Gastrocnemius medialis (tissue), 4 donors: ENCODE measurements at regions not wholly inside any gene's neighbourhood (a gene's known extent, or its start where the extent isn't known, plus 50 kb on each side); places are given as distances from the start of the nearest gene placed in this dataset.

Source experiments
- ATAC-seq, 2 donors: fragments of 150-250 bp; one replicate each; pipeline ENCODE4 v1.9.1; 2016
- DNase-seq, 2 donors: peaks; one replicate each; pipeline ENCODE4 v3.0.0-alpha.2; 2019
- H3K27ac ChIP-seq, 4 donors: fragments of 200-600 bp; sonication (generic); 1 replicate in 1 of 4; 2 replicates in 3 of 4; pipeline ENCODE4 v1.5.1; 2016 to 2018; ENCODE audit warnings: mild to moderate bottlenecking in 2 of 4, moderate library complexity in 1 of 4
- H3K27me3 ChIP-seq, 3 donors: fragments of 200-600 bp; sonication (generic) in 2 of 3; 1 replicate in 1 of 3; 2 replicates in 2 of 3; pipeline versions ENCODE4 v1.5.1 to v1.6.0; 2016 to 2019; ENCODE audit warnings: mild to moderate bottlenecking in 1 of 3, moderate library complexity in 1 of 3
- H3K36me3 ChIP-seq, 2 donors: fragments of 200-600 bp; sonication (generic) in 1 of 2; one replicate each; pipeline ENCODE4 v1.5.1; 2017 to 2018
- H3K4me1 ChIP-seq, 2 donors: fragments of 200-600 bp; sonication (generic) in 1 of 2; one replicate each; pipeline ENCODE4 v1.5.1; 2016 to 2017; ENCODE audit warnings: mild to moderate bottlenecking in 2 of 2
- H3K4me3 ChIP-seq, 4 donors: fragments of 200-600 bp; sonication (generic) in 3 of 4; 1 replicate in 1 of 4; 2 replicates in 3 of 4; pipeline ENCODE4 v1.5.1; 2016 to 2019; ENCODE audit warnings: mild to moderate bottlenecking in 2 of 4
- H3K9me3 ChIP-seq, 3 donors: fragments of 200-600 bp; sonication (generic) in 2 of 3; 1 replicate in 1 of 3; 2 replicates in 2 of 3; pipeline ENCODE4 v1.5.1; 2016 to 2019
- CTCF ChIP-seq, 5 experiments: fragments of 450-650 bp in 3 of 5; fragments of 200-600 bp in 2 of 5; sonication (generic) in 2 of 5; IDR thresholded peaks in 4 of 5; conservative IDR thresholded peaks in 1 of 5; 1 replicate in 4 of 5; 2 replicates in 1 of 5; pipeline ENCODE4 v1.5.1; 2016 to 2019; ENCODE audit warnings: antibody characterized with exemption in 5 of 5, mild to moderate bottlenecking in 3 of 5, moderate library complexity in 3 of 5
- POLR2A ChIP-seq, 2 donors: fragments of 450-650 bp; IDR thresholded peaks; one replicate each; pipeline ENCODE4 v1.6.1; 2017; ENCODE audit warnings: antibody characterized with exemption in 2 of 2, mild to moderate bottlenecking in 2 of 2, moderate library complexity in 2 of 2
- in situ Hi-C, 4 donors: fragments of 200-750 bp; cut with MboI; loops; one replicate each; pipeline versions ENCODE4 v1.15.0 to v1.8.0; 2017; ENCODE audit warnings: low sequenced_read_pairs in 4 of 4
- intact Hi-C: fragments of 100-400 bp; cut with DNase I; formaldehyde crosslinking; loops from one replicate; pipeline ENCODE4 v1.15.1; 2023; ENCODE audit warnings: low total_unique reads

- Histone ChIP-seq H3K36me3 (no peaks in the 10 kb centered on the region), H3K9me3 (no peaks in the 10 kb centered on the region), H3K27ac (no peak overlapping the region), H3K27me3 (no peaks in the 10 kb centered on the region), H3K4me1 (no peaks in the 10 kb centered on the region), H3K4me3 (no peak overlapping the region)
- no peak for DNase-seq
- intact Hi-C loops (no loop called here), in situ Hi-C loops (no loop called here)
- ATAC-seq, result no peak
- TF ChIP-seq POLR2A (IDR thresholded peaks at IDR 0.05) (no peak), CTCF (IDR thresholded peaks at IDR 0.05 in 4 of 5, conservative IDR thresholded peaks at IDR 0.05 in 1 of 5) (no peak)
Measured at GRCh38 chr13:100809856-100810255, 135.3 kb upstream of the TMTC4 start.

- in situ Hi-C loops (no loop called here), intact Hi-C loops (no loop called here)
- no peaks in the 10 kb centered on the region for H3K9me3 ChIP-seq
- H3K4me3 ChIP-seq, result no peak overlapping the region
- DNase-seq (no peak), ATAC-seq (no peak)
- no peaks in the 10 kb centered on the region for H3K4me1 ChIP-seq
- no peak for TF ChIP-seq POLR2A (IDR thresholded peaks at IDR 0.05)
- TF ChIP-seq CTCF (IDR thresholded peaks at IDR 0.05 in 4 of 5, conservative IDR thresholded peaks at IDR 0.05 in 1 of 5), result no peak
- no peaks in the 10 kb centered on the region for H3K36me3 ChIP-seq
- H3K27ac ChIP-seq, result no peak overlapping the region
- H3K27me3 ChIP-seq, result no peaks in the 10 kb centered on the region
Measured at GRCh38 chr13:100809129-100809390, 134.5 kb upstream of the TMTC4 start.

GRCh38 chr13:100808330-100809128 lies 133.9 kb upstream of the TMTC4 start:
- no peak for ATAC-seq
- no peaks in the 10 kb centered on the region for H3K36me3 ChIP-seq

GRCh38 chr13:100803091-100803490 lies 128.5 kb upstream of the TMTC4 start:
- no peak for TF ChIP-seq POLR2A (IDR thresholded peaks at IDR 0.05)
- no peak for TF ChIP-seq CTCF (IDR thresholded peaks at IDR 0.05 in 4 of 5, conservative IDR thresholded peaks at IDR 0.05 in 1 of 5)
- in situ Hi-C loops, result no loop called here
- no peaks in the 10 kb centered on the region for H3K9me3 ChIP-seq

More at GRCh38 chr13:100808330-100809128, 133.9 kb upstream of the TMTC4 start:
- in situ Hi-C loops, result no loop called here
- TF ChIP-seq POLR2A (IDR thresholded peaks at IDR 0.05) (no peak), CTCF (IDR thresholded peaks at IDR 0.05 in 4 of 5, conservative IDR thresholded peaks at IDR 0.05 in 1 of 5) (no peak)
- Histone ChIP-seq H3K4me1 (no peaks in the 10 kb centered on the region), H3K9me3 (no peaks in the 10 kb centered on the region), H3K27me3 (no peaks in the 10 kb centered on the region), H3K27ac (no peak overlapping the region), H3K4me3 (no peak overlapping the region)
- DNase-seq, result no peak
- intact Hi-C loops, result no loop called here

More at GRCh38 chr13:100803091-100803490, 128.5 kb upstream of the TMTC4 start:
- intact Hi-C loops, result no loop called here
- Histone ChIP-seq H3K4me3 (no peak overlapping the region), H3K27me3 (no peaks in the 10 kb centered on the region), H3K4me1 (no peaks in the 10 kb centered on the region), H3K36me3 (no peaks in the 10 kb centered on the region), H3K27ac (no peak overlapping the region)
- ATAC-seq (no peak), DNase-seq (no peak)
